SK-N-SH (cell line): ENCODE measurements at regions not wholly inside any gene's neighbourhood (a gene's known extent, or its start where the extent isn't known, plus 50 kb on each side); places are given as distances from the start of the nearest gene placed in this dataset.

Source experiments
- CTCF ChIA-PET: fragments of 300-600, 350-600 bp; formaldehyde crosslinking; extraction: SDS; loops from one replicate; lab custom pipeline; 2021; lab: Yijun Ruan, JAX
- POLR2A ChIA-PET: fragments of 350-600 bp; sonication (Branson Sonifier 250); formaldehyde crosslinking; extraction: SDS; loops from one replicate; lab custom pipeline; 2020; ENCODE audit warnings: antibody characterized with exemption, inconsistent platforms; lab: Yijun Ruan, JAX
- DNase-seq: peaks from one replicate; pipeline ENCODE4 v3.0.0; 2012
- H2AFZ ChIP-seq: fragments of 200-600 bp; sonication (generic); 2 replicates; pipeline ENCODE4 v1.8.1; 2016; ENCODE audit warnings: antibody characterized with exemption, mild to moderate bottlenecking, low read depth
- H3F3A ChIP-seq: fragments of 200-600 bp; sonication (generic); replicated peaks from 2 replicates; pipeline ENCODE3; 2016; ENCODE audit warnings: antibody characterized with exemption, mild to moderate bottlenecking; ENCODE audit not compliant: insufficient read depth
- H3K27ac ChIP-seq, 2 experiments: fragments of 200-500 bp in 1 of 2; fragments of 200-600 bp in 1 of 2; sonication (Bioruptor generic) in 1 of 2; sonication (generic), shearing (Covaris generic) in 1 of 2; 2 replicates each; pipeline versions ENCODE4 v1.5.1 to v1.6.1; 2014 to 2016; ENCODE audit warnings: low read depth in 2 of 2, inconsistent platforms in 1 of 2, low read length in 1 of 2, mild to moderate bottlenecking in 1 of 2, mixed read lengths in 1 of 2
- H3K27me3 ChIP-seq: fragments of 200-600 bp; sonication (generic), shearing (Covaris generic); 2 replicates; pipeline ENCODE4 v1.6.1; 2016; ENCODE audit warnings: mixed run types; ENCODE audit not compliant: insufficient read depth
- H3K36me3 ChIP-seq, 2 experiments: fragments of 200-500 bp in 1 of 2; fragments of 200-600 bp in 1 of 2; sonication (Bioruptor generic) in 1 of 2; sonication (generic) in 1 of 2; replicated peaks in 1 of 2; 2 replicates each; pipeline versions ENCODE3 to v1.5.1; 2014 to 2016; ENCODE audit warnings: low read length in 1 of 2, mild to moderate bottlenecking in 1 of 2; ENCODE audit not compliant: insufficient read depth in 2 of 2, control insufficient read depth in 1 of 2
- H3K4me1 ChIP-seq, 2 experiments: fragments of 200-500 bp in 1 of 2; fragments of 200-600 bp in 1 of 2; sonication (Bioruptor generic) in 1 of 2; sonication (generic), shearing (Covaris generic) in 1 of 2; 2 replicates each; pipeline versions ENCODE4 v1.5.1 to v1.6.1; 2014 to 2016; ENCODE audit warnings: low read depth in 1 of 2, low read length in 1 of 2, mixed run types in 1 of 2; ENCODE audit not compliant: insufficient read depth in 2 of 2, control insufficient read depth in 1 of 2
- H3K4me2 ChIP-seq: fragments of 200-600 bp; sonication (generic), shearing (Covaris generic); 2 replicates; pipeline ENCODE4 v1.6.1; 2017; ENCODE audit warnings: mixed run types
- H3K4me3 ChIP-seq, 2 experiments: fragments of 200-500 bp in 1 of 2; fragments of 200-600 bp in 1 of 2; sonication (Bioruptor generic) in 1 of 2; sonication (generic), shearing (Covaris generic) in 1 of 2; 2 replicates each; pipeline versions ENCODE4 v1.5.1 to v1.8.1; 2014 to 2016; ENCODE audit warnings: low read depth in 2 of 2, inconsistent platforms in 1 of 2, low read length in 1 of 2, mild to moderate bottlenecking in 1 of 2, mixed read lengths in 1 of 2, moderate library complexity in 1 of 2
- H3K79me2 ChIP-seq: fragments of 200-600 bp; sonication (generic); 2 replicates; pipeline ENCODE4 v1.8.1; 2017; ENCODE audit warnings: mild to moderate bottlenecking; ENCODE audit not compliant: insufficient read depth
- H3K9ac ChIP-seq: fragments of 200-600 bp; sonication (generic); 2 replicates; pipeline ENCODE4 v1.6.1; 2017; ENCODE audit warnings: mixed run types
- H3K9me2 ChIP-seq: fragments of 200-600 bp; sonication (generic); 2 replicates; pipeline ENCODE4 v1.6.1; 2017; ENCODE audit warnings: mixed run types
- H3K9me3 ChIP-seq: fragments of 200-600 bp; sonication (generic); 2 replicates; pipeline ENCODE4 v1.6.1; 2017; ENCODE audit warnings: mixed run types, mild to moderate bottlenecking, moderate library complexity
- H4K20me1 ChIP-seq: fragments of 200-600 bp; sonication (generic); 2 replicates; pipeline ENCODE4 v1.6.1; 2017; ENCODE audit warnings: mild to moderate bottlenecking, mixed run types; ENCODE audit not compliant: insufficient read depth
- ELF1 ChIP-seq: IDR thresholded peaks from 2 replicates; pipeline ENCODE4 v1.4.0; 2012
- EP300 ChIP-seq, 2 experiments: IDR thresholded peaks; 2 replicates each; pipeline versions ENCODE4 v1.4.0 to v1.6.1; 2012; ENCODE audit warnings: borderline replicate concordance in 1 of 2, low read depth in 1 of 2, low read length in 1 of 2
- FOSL2 ChIP-seq: IDR thresholded peaks from 2 replicates; pipeline ENCODE4 v1.4.0; 2012; ENCODE audit warnings: low read depth, mild to moderate bottlenecking, moderate library complexity, borderline replicate concordance
- GABPA ChIP-seq: IDR thresholded peaks from 2 replicates; pipeline ENCODE4 v1.4.0; 2012; ENCODE audit warnings: low read depth, mild to moderate bottlenecking
- MEF2A ChIP-seq: IDR thresholded peaks from 2 replicates; pipeline ENCODE4 v1.4.0; 2012; ENCODE audit warnings: low read depth, borderline replicate concordance
- RCOR1 ChIP-seq: fragments of 150-350 bp; IDR thresholded peaks from 2 replicates; pipeline ENCODE4 v1.6.1; 2017; ENCODE audit warnings: antibody characterized with exemption, low read length
- SIN3A ChIP-seq: IDR thresholded peaks from 2 replicates; pipeline ENCODE4 v1.6.1; 2012; ENCODE audit warnings: low read depth, mild to moderate bottlenecking, low read length, moderate library complexity, borderline replicate concordance
- WGBS: methylation state at CpG from one replicate; pipeline ENCODE4 v1.1.6; 2017; ENCODE audit warnings: low lambda C conversion rate; 5-methylcytosine and 5-hydroxymethylcytosine counted together
- TF ChIP-seq, protein P1 (sequence below): IDR thresholded peaks from 2 replicates; pipeline ENCODE4 v1.4.0; 2012; ENCODE audit warnings: low read depth, borderline replicate concordance
- TF ChIP-seq, protein P2 (sequence below): fragments of 150-350 bp; IDR thresholded peaks from 2 replicates; pipeline ENCODE4 v1.6.1; 2017; ENCODE audit warnings: antibody characterized with exemption, low read length, low read depth, borderline replicate concordance
- TF ChIP-seq, protein P3 (sequence below): IDR thresholded peaks from 2 replicates; pipeline ENCODE4; 2012

DNA sequence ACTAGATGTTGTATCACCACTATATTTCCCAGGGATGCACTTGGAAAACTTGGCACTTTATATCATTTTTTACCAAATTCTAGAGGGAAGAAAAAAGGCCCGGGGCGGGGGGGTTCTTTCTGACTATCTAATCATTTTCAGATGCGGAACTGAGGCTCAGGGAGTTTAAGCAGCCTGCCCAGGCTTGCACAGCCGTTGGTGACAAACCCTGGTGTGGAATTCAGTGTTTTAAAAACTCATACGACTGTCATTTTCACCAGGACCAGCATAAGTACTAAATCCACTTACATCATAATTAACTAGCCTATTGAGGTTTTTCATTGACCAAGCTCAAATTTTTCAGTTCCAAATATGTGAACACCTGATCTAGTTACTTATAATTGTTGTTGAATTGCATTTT, 181.0 kb downstream of the IPO8 start (continued):
- TF ChIP-seq, protein P1, sequence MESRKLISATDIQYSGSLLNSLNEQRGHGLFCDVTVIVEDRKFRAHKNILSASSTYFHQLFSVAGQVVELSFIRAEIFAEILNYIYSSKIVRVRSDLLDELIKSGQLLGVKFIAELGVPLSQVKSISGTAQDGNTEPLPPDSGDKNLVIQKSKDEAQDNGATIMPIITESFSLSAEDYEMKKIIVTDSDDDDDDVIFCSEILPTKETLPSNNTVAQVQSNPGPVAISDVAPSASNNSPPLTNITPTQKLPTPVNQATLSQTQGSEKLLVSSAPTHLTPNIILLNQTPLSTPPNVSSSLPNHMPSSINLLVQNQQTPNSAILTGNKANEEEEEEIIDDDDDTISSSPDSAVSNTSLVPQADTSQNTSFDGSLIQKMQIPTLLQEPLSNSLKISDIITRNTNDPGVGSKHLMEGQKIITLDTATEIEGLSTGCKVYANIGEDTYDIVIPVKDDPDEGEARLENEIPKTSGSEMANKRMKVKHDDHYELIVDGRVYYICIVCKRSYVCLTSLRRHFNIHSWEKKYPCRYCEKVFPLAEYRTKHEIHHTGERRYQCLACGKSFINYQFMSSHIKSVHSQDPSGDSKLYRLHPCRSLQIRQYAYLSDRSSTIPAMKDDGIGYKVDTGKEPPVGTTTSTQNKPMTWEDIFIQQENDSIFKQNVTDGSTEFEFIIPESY, result no peak
- no peak for TF ChIP-seq SIN3A
- TF ChIP-seq FOSL2, result no peak
- TF ChIP-seq GABPA, result no peak
- TF ChIP-seq ELF1, result no peak
- TF ChIP-seq MEF2A, result no peak
- no peak for TF ChIP-seq EP300 (IDR thresholded peaks at IDR 0.05; ENCODE audit: borderline replicate concordance in 1 of 2, low read depth in 1 of 2, low read length in 1 of 2)

DNA sequence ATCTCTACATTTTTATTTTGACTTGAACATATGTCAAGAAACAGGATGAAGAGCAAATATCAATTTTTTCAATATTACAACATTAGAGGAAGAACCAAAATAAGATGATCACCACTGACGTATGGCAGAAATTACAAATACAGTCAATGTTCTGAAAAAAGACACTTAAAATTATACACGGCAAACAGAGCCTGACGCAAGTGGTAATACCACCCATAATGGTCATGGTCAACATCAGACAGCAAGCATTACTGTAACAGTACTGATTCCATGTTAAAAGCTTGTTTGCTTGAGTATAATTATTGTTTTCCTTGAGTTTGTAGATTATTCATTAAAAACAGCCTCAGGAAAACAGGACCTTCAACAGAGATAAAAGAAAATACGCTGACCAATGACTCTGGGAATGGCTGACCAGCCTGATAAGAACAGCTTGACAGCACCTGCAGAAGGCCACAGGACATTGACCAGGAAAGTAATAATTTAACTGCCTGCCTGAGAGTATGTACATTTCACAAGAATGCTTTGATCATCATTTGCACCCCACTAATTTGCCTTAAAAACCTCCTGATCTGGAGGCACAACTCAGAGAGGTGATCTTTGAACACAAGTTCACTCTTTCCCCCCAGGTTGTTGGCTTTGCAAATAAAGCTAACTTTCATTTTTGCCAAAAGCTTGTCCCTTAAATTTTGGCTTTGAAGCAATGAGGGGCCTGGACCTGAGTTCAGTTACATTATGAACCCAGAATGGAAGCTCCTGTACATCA, 187.3 kb downstream of the IPO8 start:
- no peak overlapping the region for H3K4me2 ChIP-seq
- no peaks in the 10 kb centered on the region for H3K79me2 ChIP-seq
- 53% methylated on average over 4 of the region's 4 CpGs for WGBS
- H3K4me1 ChIP-seq, result no peaks in the 10 kb centered on the region
- CTCF ChIA-PET, result interaction anchor here (0.6 to 1.0 kb wide), 2 partner anchors 19 to 20 kb away, joined by 3 read pairs; no protein-coding TSS in a partner anchor
- DNase-seq, result no peak
- no peak overlapping the region for H3K9ac ChIP-seq
- no peaks in the 10 kb centered on the region for H4K20me1 ChIP-seq
- no peaks in the 10 kb centered on the region for H3K36me3 ChIP-seq
- no peaks in the 10 kb centered on the region for H3K9me2 ChIP-seq
- no peaks in the 10 kb centered on the region for H3K9me3 ChIP-seq
- TF ChIP-seq, protein P2, sequence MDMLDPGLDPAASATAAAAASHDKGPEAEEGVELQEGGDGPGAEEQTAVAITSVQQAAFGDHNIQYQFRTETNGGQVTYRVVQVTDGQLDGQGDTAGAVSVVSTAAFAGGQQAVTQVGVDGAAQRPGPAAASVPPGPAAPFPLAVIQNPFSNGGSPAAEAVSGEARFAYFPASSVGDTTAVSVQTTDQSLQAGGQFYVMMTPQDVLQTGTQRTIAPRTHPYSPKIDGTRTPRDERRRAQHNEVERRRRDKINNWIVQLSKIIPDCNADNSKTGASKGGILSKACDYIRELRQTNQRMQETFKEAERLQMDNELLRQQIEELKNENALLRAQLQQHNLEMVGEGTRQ, result no peak
- no peak for TF ChIP-seq RCOR1
- no peak overlapping the region for H3K4me3 ChIP-seq
- H3K27ac ChIP-seq, result no peak overlapping the region
- H3F3A ChIP-seq, result no peaks in the 10 kb centered on the region
- no peak overlapping the region for H2AFZ ChIP-seq
- POLR2A ChIA-PET, result no interaction called here
- no peaks in the 10 kb centered on the region for H3K27me3 ChIP-seq

DNA sequence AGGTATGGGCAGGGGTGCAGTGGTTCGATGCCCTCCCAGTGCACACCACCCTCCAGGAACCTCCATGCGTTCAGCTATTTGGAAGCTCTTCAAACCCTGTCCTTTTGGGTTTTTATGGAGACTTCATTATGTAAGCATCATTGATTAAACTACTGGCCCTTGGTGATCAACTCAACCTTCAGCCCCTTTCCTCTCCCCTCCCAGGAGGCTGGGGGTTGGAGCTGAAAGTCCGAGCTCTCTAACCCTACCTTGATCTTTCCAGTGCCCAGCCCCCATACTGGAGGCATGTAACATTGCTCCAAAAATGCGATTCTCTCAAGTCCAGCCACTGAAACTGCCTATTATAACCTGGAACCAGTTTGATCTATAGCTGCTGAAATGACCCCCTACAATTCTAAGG, 188.1 kb downstream of the IPO8 start:
- Histone ChIP-seq H2AFZ (no peak overlapping the region), H3K4me3 (no peak overlapping the region), H4K20me1 (no peaks in the 10 kb centered on the region), H3K36me3 (no peaks in the 10 kb centered on the region), H3K79me2 (no peaks in the 10 kb centered on the region), H3F3A (no peaks in the 10 kb centered on the region), H3K4me2 (no peak overlapping the region), H3K27ac (no peak overlapping the region), H3K9me2 (no peaks in the 10 kb centered on the region), H3K27me3 (no peaks in the 10 kb centered on the region), H3K9ac (no peak overlapping the region), H3K4me1 (no peaks in the 10 kb centered on the region), H3K9me3 (no peaks in the 10 kb centered on the region)
- no peak for TF ChIP-seq SIN3A
- TF ChIP-seq, protein P3, sequence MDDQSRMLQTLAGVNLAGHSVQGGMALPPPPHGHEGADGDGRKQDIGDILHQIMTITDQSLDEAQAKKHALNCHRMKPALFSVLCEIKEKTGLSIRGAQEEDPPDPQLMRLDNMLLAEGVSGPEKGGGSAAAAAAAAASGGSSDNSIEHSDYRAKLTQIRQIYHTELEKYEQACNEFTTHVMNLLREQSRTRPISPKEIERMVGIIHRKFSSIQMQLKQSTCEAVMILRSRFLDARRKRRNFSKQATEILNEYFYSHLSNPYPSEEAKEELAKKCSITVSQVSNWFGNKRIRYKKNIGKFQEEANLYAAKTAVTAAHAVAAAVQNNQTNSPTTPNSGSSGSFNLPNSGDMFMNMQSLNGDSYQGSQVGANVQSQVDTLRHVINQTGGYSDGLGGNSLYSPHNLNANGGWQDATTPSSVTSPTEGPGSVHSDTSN, result no peak
- CTCF ChIA-PET, result interaction anchor here (0.8 kb wide), 1 partner anchor 312 kb away, joined by 3 read pairs; no protein-coding TSS in a partner anchor
- DNase-seq, result no peak
- POLR2A ChIA-PET, result no interaction called here
- 46% methylated on average over 4 of the region's 4 CpGs for WGBS
